Activated CD8-positive, alpha-beta T cell treated with anti-CD3 and anti-CD28 coated beads, Interleukin-2, amount 10 ng/mL, durations not matched to agents 7 days and 5 days (primary cell): ENCODE measurements at regions not wholly inside any gene's neighbourhood (a gene's known extent, or its start where the extent isn't known, plus 50 kb on each side); places are given as distances from the start of the nearest gene placed in this dataset.
A peak's percentile ranks its signal among the peaks of the same experiment; 100 is the strongest.

Source experiments
- ATAC-seq: fragments of 150-1000 bp; cut with Tn5 transposase; one replicate; pipeline ENCODE4 v1.10.0; 2021; ENCODE audit warnings: moderate library complexity
- CTCF ChIA-PET: fragments of 350-600 bp; sonication (Branson Sonifier 250); formaldehyde crosslinking; loops from one replicate; lab custom pipeline; 2021; ENCODE audit warnings: antibody characterized with exemption; lab: Charles Lee
- POLR2A ChIA-PET: fragments of 350-600 bp; sonication (Branson Sonifier 250); formaldehyde crosslinking; loops from one replicate; lab custom pipeline; 2021; ENCODE audit warnings: antibody characterized with exemption; lab: Charles Lee
- DNase-seq: peaks from one replicate; pipeline ENCODE4 v3.0.0-alpha.2; 2020
- H3K27ac Mint-ChIP-seq: one replicate; pipeline ENCODE4 v1.8.0; 2021; ENCODE audit warnings: mild to moderate bottlenecking, mixed read lengths
- H3K27me3 Mint-ChIP-seq: one replicate; pipeline ENCODE4 v1.8.0; 2021; ENCODE audit warnings: low read depth, mixed read lengths
- H3K36me3 Mint-ChIP-seq: one replicate; pipeline ENCODE4 v1.8.0; 2021; ENCODE audit warnings: low read depth, mixed read lengths
- H3K4me1 Mint-ChIP-seq: one replicate; pipeline ENCODE4 v1.8.0; 2021; ENCODE audit warnings: low read depth, mixed read lengths
- H3K4me3 Mint-ChIP-seq: one replicate; pipeline ENCODE4 v1.8.0; 2021; ENCODE audit warnings: mild to moderate bottlenecking, mixed read lengths
- H3K9me3 Mint-ChIP-seq: one replicate; pipeline ENCODE4 v1.8.0; 2022; ENCODE audit warnings: mixed read lengths; ENCODE audit not compliant: insufficient read depth

- no peaks in the 10 kb centered on the region for H3K9me3 Mint-ChIP-seq
- ATAC-seq (no peak), DNase-seq (no peak)
- H3K36me3 Mint-ChIP-seq = no peaks in the 10 kb centered on the region
- H3K27ac Mint-ChIP-seq = no peak overlapping the region
- ChIA-PET POLR2A (no interaction called here), CTCF (interaction anchor here (0.6 kb wide), 1 partner anchor 965 kb away, joined by 3 read pairs; no protein-coding TSS in a partner anchor)
- H3K4me1 Mint-ChIP-seq = peaks cover 11% of the 10 kb centered on the region
- H3K4me3 Mint-ChIP-seq = no peak overlapping the region
- no peaks in the 10 kb centered on the region for H3K27me3 Mint-ChIP-seq
These were observed 384.4 kb downstream of the FGF9 start for GRCh38 chr13:22055259-22055658.

DNA sequence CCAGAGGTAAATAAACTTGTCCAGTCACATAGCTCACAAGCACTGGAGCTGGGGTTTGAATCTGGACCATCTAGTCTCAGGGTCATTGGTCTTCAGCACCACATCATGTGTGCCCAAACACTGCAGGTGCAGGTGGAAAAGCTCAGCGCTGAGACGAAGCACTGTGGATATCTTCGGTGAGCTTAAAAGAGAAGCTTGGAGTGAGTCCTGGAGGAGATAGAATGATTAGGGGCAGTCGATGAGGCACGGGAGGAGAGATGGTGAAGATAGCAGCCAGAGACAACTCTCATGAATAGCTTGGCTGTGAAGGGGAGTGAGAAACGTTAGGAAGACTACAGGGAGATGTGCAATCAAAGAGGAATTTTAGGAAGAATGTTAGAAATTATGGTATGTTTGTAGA lies 389.3 kb downstream of the FGF9 start:
- POLR2A ChIA-PET = no interaction called here
- no peak for DNase-seq
- Mint-ChIP-seq H3K4me3 (no peak overlapping the region), H3K4me1 (peaks cover 39% of the 10 kb centered on the region), H3K27me3 (no peaks in the 10 kb centered on the region), H3K27ac (peak overlapping the region; percentile 2), H3K36me3 (no peaks in the 10 kb centered on the region), H3K9me3 (no peaks in the 10 kb centered on the region)
- ATAC-seq = no peak
- CTCF ChIA-PET = interaction anchor here (1.1 to 1.8 kb wide), 3 partner anchors 12 to 50 kb away, joined by 3 to 4 read pairs (median 3); no protein-coding TSS in a partner anchor

DNA sequence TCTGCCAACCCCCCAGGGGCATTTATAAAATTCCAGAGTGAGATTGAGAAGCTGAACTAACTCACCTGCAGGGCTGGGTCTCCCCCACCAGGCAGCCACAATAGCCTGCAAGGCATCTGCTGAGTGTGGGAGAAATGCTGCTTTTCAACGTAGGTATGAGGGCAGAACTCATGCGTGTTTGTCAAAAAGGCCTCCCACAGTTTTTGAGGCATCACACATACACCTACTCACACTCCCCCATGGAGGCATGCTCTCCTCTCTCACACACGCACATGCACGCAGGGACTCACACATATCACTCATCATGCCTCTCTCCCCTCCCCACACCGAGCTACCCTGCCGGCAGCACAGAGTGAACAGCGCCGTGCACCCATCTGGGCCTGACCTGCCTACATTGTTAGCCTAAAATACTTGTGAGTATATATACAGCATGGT lies 390.5 kb downstream of the FGF9 start:
- Mint-ChIP-seq H3K36me3 (no peaks in the 10 kb centered on the region), H3K4me3 (peak overlapping the region; percentile 50), H3K9me3 (no peaks in the 10 kb centered on the region), H3K27ac (peak overlapping the region; percentile 85), H3K4me1 (peaks cover 43% of the 10 kb centered on the region), H3K27me3 (no peaks in the 10 kb centered on the region)
- ATAC-seq (peak; percentile 61), DNase-seq (no peak)
- ChIA-PET POLR2A (interaction anchor here (1.5 to 1.7 kb wide), 2 partner anchors 11 to 22 kb away, joined by 3 to 5 read pairs; no protein-coding TSS in a partner anchor), CTCF (interaction anchor here (1.0 to 1.1 kb wide), 2 partner anchors 10 to 217 kb away, joined by 3 read pairs; no protein-coding TSS in a partner anchor)

- ChIA-PET POLR2A (interaction anchor here (1.5 to 1.7 kb wide), 2 partner anchors 12 to 22 kb away, joined by 3 to 5 read pairs; no protein-coding TSS in a partner anchor), CTCF (interaction anchor here (1.0 to 1.1 kb wide), 2 partner anchors 10 to 217 kb away, joined by 3 read pairs; no protein-coding TSS in a partner anchor)
- no peaks in the 10 kb centered on the region for H3K9me3 Mint-ChIP-seq
- ATAC-seq (peak; percentile 57), DNase-seq (no peak)
- H3K4me1 Mint-ChIP-seq = peaks cover 43% of the 10 kb centered on the region
- no peaks in the 10 kb centered on the region for H3K27me3 Mint-ChIP-seq
- no peaks in the 10 kb centered on the region for H3K36me3 Mint-ChIP-seq
- H3K27ac Mint-ChIP-seq = peak overlapping the region; percentile 85
- peak overlapping the region; percentile 50 for H3K4me3 Mint-ChIP-seq
These were observed 391.0 kb downstream of the FGF9 start for GRCh38 chr13:22061806-22062391.

DNA sequence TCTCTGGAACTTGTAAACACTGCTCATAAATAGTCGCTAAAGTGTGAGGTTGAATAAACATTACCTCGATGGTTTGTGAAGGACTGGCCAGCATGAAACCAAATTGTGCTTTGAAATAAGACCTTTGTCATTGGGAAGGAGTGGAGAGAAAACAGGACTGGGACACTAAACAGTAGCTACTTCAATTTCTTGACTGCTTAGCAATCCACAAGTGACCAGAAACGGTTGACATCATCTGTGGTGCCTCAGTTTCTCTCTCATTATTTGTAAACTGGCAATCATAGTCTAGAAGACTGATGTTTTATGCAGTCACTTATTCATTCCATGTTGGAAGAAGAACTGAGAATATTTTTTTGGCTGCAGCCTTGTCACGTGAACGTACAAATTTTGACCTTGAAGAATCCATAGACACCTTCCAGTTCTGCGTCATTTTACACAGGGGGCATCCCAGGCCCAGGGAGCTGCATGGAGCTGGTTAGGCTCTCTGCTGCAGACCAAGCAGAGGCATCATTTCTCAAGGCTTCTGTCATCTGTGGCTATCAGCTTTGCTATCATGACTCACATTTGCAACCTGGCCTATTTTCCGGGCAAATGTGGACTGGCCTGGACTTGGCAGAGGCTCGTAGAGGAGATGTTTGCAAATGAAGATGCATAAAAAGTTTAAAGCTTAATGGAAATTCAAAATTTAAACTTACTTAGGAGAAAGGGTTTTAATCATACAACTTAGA lies 391.8 kb downstream of the FGF9 start:
- DNase-seq (no peak), ATAC-seq (no peak)
- Mint-ChIP-seq H3K4me3 (peak overlapping the region; percentile 50), H3K4me1 (peaks cover 43% of the 10 kb centered on the region), H3K27me3 (no peaks in the 10 kb centered on the region), H3K9me3 (no peaks in the 10 kb centered on the region), H3K27ac (peak overlapping the region; percentile 85), H3K36me3 (no peaks in the 10 kb centered on the region)
- ChIA-PET POLR2A (interaction anchor here (1.7 kb wide), 1 partner anchor 21 kb away, joined by 3 read pairs; no protein-coding TSS in a partner anchor), CTCF (interaction anchor here (1.1 kb wide), 1 partner anchor 9 kb away, joined by 3 read pairs; no protein-coding TSS in a partner anchor)

DNA sequence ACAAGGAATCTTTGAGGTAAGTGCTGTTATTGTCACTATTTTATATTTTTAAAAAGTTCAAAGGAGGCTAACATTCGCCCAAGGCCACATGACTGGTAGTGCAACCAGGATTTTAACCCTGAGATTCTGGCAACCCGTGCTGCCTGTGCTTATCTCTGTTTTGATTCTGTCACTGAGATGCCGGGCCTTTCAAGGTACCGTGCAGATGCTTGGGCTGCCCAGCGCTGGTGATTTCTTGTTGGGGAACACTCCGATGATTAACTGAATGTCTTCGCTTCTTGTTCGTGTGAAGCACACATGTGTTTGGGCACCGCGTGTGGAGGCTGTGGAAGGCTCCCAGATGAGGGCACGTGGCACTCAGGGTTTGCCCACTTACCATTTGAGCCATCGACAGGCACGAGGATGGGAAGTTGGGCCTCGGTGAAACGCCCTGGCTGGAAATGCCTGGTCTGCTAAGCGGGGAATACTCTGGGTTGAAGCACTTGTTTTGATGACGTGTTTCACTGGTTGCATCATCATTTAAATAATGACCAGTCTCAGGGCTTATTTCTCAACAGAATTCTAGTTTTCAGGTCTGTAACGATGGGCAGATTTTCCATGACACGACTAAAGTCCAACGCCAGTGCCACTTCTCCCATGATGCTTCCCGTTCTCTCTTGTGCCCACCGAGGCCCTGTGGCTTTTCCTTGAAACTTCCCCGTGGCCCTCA lies 392.7 kb downstream of the FGF9 start:
- Mint-ChIP-seq H3K4me3 (no peak overlapping the region), H3K9me3 (no peaks in the 10 kb centered on the region), H3K4me1 (peaks cover 43% of the 10 kb centered on the region), H3K27ac (peak overlapping the region; percentile 43), H3K36me3 (no peaks in the 10 kb centered on the region), H3K27me3 (no peaks in the 10 kb centered on the region)
- DNase-seq (no peak), ATAC-seq (no peak)
- ChIA-PET CTCF (no interaction called here), POLR2A (no interaction called here)

DNA sequence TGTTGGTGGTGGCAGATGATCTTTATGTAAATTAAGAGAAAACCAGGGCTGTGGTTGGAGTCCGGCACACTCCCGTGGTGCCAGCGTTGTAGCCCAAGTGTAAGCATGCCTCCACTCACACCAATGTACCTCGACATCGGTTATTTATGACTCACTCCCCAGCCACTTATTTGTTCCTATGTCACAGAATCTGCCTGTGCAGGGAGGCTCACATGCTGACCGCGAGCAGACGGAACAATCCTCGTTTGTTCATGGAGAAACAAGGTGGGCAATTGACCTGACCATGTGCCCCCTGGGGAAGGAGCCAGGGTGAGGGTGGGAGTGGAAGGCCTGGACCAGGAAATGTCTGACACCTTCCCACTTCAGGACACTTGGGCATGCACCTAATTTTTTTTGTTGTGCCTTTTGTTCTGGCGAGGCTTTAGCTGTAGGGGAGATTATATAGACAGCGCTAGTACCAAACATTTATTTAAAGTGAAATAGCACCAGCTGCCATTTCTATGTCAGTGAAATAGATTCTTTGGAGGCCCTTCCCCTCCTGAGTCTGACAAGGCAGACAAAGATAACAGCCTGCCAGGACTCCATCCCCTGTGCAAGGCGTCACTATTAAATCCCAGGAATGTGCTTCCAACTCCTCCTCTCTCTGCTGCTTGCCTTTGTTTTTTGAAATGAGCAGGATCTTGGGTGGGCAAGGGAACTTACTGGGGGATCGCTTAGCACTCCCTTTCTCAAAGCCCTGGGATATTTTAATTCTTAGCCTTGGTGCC lies 394.2 kb downstream of the FGF9 start:
- Mint-ChIP-seq H3K4me3 (no peak overlapping the region), H3K36me3 (no peaks in the 10 kb centered on the region), H3K27ac (no peak overlapping the region), H3K27me3 (no peaks in the 10 kb centered on the region), H3K9me3 (no peaks in the 10 kb centered on the region), H3K4me1 (peaks cover 43% of the 10 kb centered on the region)
- CTCF ChIA-PET = interaction anchor here (0.6 kb wide), 1 partner anchor 1187 kb away, joined by 3 read pairs; no protein-coding TSS in a partner anchor
- no peak for ATAC-seq
- POLR2A ChIA-PET = no interaction called here
- DNase-seq = no peak

DNA sequence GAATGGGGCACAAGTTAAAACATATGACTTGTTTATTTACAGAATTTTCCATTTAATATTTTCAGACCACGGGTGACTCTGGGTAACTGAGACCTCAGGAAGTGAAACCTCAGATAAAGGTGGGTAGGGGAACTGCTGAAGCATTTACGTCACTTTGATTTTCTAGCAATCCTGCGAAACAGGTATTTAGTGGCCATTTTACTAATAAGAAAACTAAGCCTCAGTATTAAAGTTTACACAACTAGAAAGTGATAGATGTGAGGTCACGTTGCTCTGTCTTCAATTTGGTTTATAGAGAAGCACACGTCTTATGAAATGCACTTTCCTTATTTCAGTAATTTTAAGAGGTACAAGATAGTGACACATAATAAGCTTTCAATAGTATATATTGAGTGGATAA lies 402.8 kb downstream of the FGF9 start:
- DNase-seq (no peak), ATAC-seq (no peak)
- ChIA-PET POLR2A (no interaction called here), CTCF (interaction anchor here (1.3 kb wide), 1 partner anchor 14 kb away, joined by 3 read pairs; no protein-coding TSS in a partner anchor)
- Mint-ChIP-seq H3K4me1 (peaks cover 19% of the 10 kb centered on the region), H3K4me3 (no peak overlapping the region), H3K9me3 (peaks cover 7% of the 10 kb centered on the region), H3K36me3 (no peaks in the 10 kb centered on the region), H3K27ac (no peak overlapping the region), H3K27me3 (no peaks in the 10 kb centered on the region)

DNA sequence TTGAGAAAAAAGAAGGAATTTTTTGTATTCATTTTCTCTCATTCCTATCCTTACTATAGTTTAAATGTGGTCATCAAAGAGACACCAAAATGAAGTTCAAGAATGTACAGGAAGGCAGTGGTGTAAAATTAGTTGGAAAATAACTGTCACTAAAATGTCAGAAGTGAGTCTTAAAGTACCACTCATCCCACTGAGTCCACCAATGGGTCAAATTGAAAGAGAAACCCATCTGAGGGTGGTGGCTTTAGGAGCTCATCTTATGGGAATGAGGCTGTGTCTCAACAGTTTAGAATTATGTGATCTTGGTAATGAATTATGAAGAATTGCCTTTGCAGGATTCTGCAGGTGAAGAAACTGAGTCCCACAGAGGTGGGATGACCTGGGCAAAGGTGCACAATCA lies 403.5 kb downstream of the FGF9 start:
- ATAC-seq = no peak
- Mint-ChIP-seq H3K27me3 (no peaks in the 10 kb centered on the region), H3K4me1 (peaks cover 19% of the 10 kb centered on the region), H3K9me3 (peaks cover 7% of the 10 kb centered on the region), H3K27ac (no peak overlapping the region), H3K4me3 (no peak overlapping the region), H3K36me3 (no peaks in the 10 kb centered on the region)
- no peak for DNase-seq
- ChIA-PET CTCF (interaction anchor here (1.3 kb wide), 1 partner anchor 15 kb away, joined by 3 read pairs; no protein-coding TSS in a partner anchor), POLR2A (interaction anchor here (0.5 to 1.2 kb wide), 2 partner anchors 25 to 56 kb away, joined by 3 read pairs; no protein-coding TSS in a partner anchor)

DNA sequence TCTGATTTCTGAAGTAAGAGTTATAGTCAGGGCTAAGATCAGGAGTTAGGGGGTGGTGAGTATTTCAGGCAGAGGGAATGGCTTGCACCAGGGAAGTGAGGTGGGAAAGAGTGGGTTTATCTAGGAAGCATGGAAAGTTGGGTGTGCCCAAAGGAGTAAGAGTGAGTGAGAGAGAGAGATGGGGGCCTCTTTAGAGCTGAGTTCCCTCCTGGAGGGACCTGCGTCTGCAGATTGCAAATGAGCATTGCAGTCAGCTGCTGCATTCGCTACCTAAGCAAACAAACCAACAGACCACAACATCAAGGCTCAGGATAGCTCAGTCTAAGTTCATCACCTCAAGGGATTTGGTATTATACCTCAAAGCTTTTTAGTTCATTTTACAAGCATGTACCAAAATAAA lies 405.8 kb downstream of the FGF9 start:
- CTCF ChIA-PET = interaction anchor here (1.2 kb wide), 1 partner anchor 38 kb away, joined by 4 read pairs; no protein-coding TSS in a partner anchor
- ATAC-seq (no peak), DNase-seq (no peak)
- Mint-ChIP-seq H3K9me3 (peaks cover 10% of the 10 kb centered on the region), H3K4me3 (no peak overlapping the region), H3K4me1 (peaks cover 19% of the 10 kb centered on the region), H3K36me3 (no peaks in the 10 kb centered on the region), H3K27ac (no peak overlapping the region), H3K27me3 (no peaks in the 10 kb centered on the region)
- POLR2A ChIA-PET = no interaction called here
